Coronary artery (tissue), 2 donors: ENCODE measurements at regions not wholly inside any gene's neighbourhood (a gene's known extent, or its start where the extent isn't known, plus 50 kb on each side); places are given as distances from the start of the nearest gene placed in this dataset.

Source experiments
- DNase-seq: peaks from one replicate; pipeline ENCODE4 v3.0.0-alpha.2; 2017; ENCODE audit warnings: low spot score
- H3K27ac ChIP-seq, 2 donors: fragments of 200-600 bp; sonication (generic); one replicate each; pipeline ENCODE4 v1.5.1; 2016 to 2019
- H3K4me3 ChIP-seq: fragments of 200-600 bp; sonication (generic); 2 replicates; pipeline ENCODE4 v1.5.1; 2016; ENCODE audit warnings: mild to moderate bottlenecking, moderate library complexity
- TF ChIP-seq, protein P1 (sequence below): fragments of 200-600 bp; sonication (generic); IDR thresholded peaks from one replicate; pipeline ENCODE4 v1.5.1; 2019; ENCODE audit warnings: antibody characterized with exemption

DNA sequence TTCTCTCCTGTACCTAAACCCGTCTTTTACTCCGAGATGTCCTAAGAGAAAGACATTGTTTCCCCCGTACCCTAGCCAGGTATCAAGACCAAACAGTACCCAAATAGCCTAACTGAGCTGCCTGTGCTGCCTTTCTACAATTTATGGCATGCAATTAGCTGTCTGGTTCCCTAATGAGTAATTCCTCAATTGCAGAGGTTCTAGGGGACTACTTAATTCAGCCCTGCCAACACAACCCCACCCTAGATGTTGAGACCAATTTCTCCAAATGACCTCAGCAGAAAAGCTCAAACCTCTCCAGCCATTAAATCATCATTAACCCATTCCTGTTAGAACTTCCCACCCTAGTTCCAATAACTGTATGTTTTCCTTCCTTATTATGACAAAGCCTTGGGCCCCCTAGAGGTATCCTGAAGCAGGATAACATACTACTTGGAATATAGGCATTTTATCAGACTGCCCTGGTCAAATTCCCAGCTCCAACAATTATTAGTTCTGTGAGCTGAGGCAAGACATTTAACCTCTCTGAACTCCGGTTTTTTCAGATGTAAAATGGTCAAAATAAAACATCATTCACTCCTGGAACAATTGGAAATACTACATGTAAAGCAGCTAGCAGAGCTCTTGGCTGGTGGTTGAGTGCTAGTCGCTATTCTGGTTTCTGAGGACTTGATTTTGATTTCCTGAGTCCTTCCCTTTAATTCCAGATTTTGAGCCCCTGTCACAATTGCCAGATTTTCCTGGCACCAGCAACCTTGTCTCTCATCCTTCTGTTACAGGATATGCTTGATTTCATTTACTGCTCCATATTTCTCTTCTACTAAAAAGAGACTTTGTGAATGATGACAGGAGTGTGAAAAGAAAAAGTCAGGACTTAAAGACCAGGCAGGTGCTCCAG lies 244.6 kb upstream of the TENM3 start:
- no peak overlapping the region for H3K27ac ChIP-seq
- no peak overlapping the region for H3K4me3 ChIP-seq
- DNase-seq, result no peak
- TF ChIP-seq, protein P1, sequence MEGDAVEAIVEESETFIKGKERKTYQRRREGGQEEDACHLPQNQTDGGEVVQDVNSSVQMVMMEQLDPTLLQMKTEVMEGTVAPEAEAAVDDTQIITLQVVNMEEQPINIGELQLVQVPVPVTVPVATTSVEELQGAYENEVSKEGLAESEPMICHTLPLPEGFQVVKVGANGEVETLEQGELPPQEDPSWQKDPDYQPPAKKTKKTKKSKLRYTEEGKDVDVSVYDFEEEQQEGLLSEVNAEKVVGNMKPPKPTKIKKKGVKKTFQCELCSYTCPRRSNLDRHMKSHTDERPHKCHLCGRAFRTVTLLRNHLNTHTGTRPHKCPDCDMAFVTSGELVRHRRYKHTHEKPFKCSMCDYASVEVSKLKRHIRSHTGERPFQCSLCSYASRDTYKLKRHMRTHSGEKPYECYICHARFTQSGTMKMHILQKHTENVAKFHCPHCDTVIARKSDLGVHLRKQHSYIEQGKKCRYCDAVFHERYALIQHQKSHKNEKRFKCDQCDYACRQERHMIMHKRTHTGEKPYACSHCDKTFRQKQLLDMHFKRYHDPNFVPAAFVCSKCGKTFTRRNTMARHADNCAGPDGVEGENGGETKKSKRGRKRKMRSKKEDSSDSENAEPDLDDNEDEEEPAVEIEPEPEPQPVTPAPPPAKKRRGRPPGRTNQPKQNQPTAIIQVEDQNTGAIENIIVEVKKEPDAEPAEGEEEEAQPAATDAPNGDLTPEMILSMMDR, result no peak

DNA sequence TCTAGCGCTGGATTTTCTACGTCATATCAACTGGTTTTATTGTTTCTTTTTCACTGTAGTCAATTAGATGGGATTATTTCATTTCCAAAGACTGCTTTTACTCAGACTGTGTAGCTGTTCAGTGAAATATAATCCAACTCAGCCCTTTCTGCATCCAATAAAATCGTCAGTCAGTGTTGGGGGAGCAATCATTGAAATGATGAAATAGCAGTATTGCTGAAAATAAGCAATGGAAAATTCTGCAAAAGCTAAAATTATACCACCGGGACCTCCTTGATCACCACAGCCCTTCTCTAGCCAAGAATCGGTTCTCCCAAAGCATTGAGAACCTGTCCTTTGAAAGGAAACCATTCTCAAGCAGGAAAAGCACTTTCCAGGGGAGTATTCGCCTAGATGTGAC lies 243.1 kb upstream of the TENM3 start:
- H3K27ac ChIP-seq, result no peak overlapping the region
- TF ChIP-seq, protein P1, result no peak
- no peak for DNase-seq
- H3K4me3 ChIP-seq, result no peak overlapping the region

DNA sequence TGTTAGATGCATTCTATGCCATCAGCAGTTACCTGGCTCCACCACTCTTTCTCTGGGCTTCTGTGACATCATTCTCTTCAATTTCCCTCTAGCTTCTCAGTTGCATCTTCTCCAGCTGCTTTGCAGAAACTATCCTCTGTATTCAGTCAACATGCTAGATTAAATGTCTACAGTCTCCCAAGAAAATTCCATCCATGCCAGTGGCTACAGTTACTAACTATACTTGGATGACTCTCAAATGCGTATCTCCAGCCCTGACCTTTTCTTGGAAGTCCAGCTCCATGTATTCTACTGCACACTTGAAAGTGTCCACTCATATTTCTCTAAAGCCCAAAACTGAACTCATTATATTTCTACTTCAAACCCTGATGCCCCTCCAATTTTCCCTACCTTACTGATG lies 232.3 kb upstream of the TENM3 start:
- TF ChIP-seq, protein P1, result no peak
- DNase-seq, result no peak
- Histone ChIP-seq H3K4me3 (no peak overlapping the region), H3K27ac (no peak overlapping the region)

DNA sequence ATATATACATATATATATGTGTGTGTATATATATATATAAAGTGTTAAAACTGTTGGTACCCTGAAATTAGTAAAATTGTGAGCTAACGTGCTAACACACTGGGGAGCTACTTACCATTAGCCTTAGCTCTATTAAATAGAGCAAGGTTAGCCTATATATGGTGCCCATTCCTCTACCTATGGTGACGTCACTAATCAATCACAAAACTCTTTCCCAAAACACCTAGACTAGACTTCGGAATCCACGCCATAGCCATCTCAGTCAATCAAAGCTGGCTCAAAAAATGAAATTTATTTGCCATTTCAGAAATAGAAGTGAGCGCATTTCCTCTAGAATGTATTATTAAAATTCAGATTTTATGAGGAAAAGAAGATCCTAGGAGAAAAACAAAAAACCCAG lies 229.0 kb upstream of the TENM3 start:
- H3K27ac ChIP-seq, result no peak overlapping the region
- DNase-seq, result no peak
- TF ChIP-seq, protein P1, result no peak
- no peak overlapping the region for H3K4me3 ChIP-seq

DNA sequence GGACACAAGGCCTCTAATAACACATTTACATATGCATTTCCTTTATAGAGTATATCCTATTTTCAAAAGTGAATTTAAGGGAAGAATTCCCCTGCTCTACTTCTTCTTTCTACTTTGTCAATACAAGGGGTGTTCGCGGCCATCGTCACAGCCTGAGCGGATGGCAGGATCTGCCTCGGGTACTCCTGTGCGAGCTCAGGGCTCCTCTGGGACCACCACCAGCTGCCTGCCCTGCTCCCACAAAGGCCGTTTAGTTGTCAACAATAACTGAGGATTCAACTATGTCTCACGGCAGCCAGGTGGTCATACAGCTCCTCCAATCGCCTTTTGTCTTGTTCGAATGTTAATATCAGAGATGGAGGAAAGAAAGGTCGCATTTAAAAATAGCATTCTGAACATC lies 228.2 kb upstream of the TENM3 start:
- Histone ChIP-seq H3K27ac (no peak overlapping the region), H3K4me3 (no peak overlapping the region)
- DNase-seq, result no peak
- TF ChIP-seq, protein P1, result no peak

DNA sequence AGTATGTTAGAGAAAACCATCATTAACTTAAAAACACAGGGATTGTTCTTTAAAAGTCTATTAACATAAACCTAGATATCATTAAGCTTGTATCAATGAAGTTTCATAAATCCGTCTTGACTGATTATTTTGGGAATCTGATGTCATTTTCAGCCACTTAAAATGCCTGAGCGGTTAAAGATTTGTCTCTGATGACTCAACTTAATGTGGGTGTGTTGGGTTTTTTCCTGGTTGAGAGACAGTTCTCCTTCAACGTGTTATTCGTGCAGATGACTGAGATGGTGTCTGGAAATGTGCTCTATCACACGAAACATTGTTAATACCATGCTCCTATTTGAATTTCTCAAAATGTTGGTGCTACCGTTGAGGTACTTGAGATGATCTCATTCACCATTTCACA lies 227.3 kb upstream of the TENM3 start:
- H3K4me3 ChIP-seq, result no peak overlapping the region
- DNase-seq, result no peak
- TF ChIP-seq, protein P1, result no peak
- no peak overlapping the region for H3K27ac ChIP-seq

DNA sequence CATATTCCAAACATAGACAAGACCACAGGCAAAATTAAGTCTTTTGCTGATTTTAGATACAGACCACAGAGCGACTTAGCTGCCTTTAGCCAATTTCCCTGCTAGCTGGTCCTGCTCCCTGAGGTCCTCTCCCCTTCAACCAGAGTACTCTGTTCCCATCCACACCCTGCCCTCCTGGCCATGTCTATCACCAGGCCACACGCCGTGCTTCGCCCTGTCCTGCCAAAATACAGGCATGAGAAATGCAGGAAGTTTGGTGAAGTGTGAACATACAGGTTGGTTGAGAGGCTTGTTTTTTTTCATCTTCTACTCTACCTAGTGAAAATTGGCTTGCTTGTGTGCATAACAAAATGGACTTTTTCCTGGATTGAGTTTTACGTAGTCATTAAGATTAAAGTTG lies 226.2 kb upstream of the TENM3 start:
- no peak overlapping the region for H3K27ac ChIP-seq
- no peak for DNase-seq
- H3K4me3 ChIP-seq, result no peak overlapping the region
- TF ChIP-seq, protein P1, result no peak
